HFFc6 (cell line): ENCODE measurements at regions not wholly inside any gene's neighbourhood (a gene's known extent, or its start where the extent isn't known, plus 50 kb on each side); places are given as distances from the start of the nearest gene placed in this dataset.

Experiments
- DNase-seq: peaks from one replicate; pipeline ENCODE4 v3.0.0-alpha.2; 2018
- H3K27ac Mint-ChIP-seq: 2 replicates; pipeline ENCODE4 v1.8.0; 2020; ENCODE audit warnings: mild to moderate bottlenecking, mixed read lengths
- H3K27me3 Mint-ChIP-seq: 2 replicates; pipeline ENCODE4 v1.8.0; 2021; ENCODE audit warnings: mild to moderate bottlenecking, moderate library complexity, mixed read lengths; ENCODE audit not compliant: insufficient read depth
- H3K36me3 Mint-ChIP-seq: 2 replicates; pipeline ENCODE4 v1.8.0; 2021; ENCODE audit warnings: low read depth, mixed read lengths
- H3K4me1 Mint-ChIP-seq: 2 replicates; pipeline ENCODE4 v1.8.0; 2020; ENCODE audit warnings: low read depth, mixed read lengths
- H3K4me3 Mint-ChIP-seq: 2 replicates; pipeline ENCODE4 v1.8.0; 2020; ENCODE audit warnings: mild to moderate bottlenecking, moderate library complexity, mixed read lengths
- H3K9me3 Mint-ChIP-seq: 2 replicates; pipeline ENCODE4 v1.8.0; 2020; ENCODE audit warnings: mild to moderate bottlenecking, mixed read lengths
- TF ChIP-seq, protein P1 (sequence below): fragments of 200-600 bp; sonication (generic); IDR thresholded peaks from 2 replicates; pipeline ENCODE4 v1.5.0; 2021; ENCODE audit warnings: antibody characterized with exemption, mild to moderate bottlenecking

DNA sequence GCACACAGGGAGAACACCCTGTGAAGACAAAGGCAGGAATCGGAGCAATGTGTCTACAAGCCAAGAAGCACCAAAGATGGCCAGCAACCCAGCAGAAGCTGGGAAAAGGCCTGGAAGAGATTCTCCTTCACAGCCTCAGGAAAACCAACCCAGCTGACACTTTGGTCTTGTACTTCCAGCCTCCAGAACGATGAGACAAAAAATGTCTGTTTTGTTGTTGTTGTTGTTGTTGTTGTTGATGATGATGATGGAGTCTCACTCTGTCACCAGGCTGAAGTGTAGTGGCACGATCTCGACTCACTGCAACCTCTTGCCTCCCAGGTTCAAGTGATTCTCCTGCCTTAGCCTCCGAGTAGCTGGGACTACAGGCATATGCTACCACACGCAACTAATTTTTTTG lies 157.3 kb downstream of the ETS2 start:
- TF ChIP-seq, protein P1, sequence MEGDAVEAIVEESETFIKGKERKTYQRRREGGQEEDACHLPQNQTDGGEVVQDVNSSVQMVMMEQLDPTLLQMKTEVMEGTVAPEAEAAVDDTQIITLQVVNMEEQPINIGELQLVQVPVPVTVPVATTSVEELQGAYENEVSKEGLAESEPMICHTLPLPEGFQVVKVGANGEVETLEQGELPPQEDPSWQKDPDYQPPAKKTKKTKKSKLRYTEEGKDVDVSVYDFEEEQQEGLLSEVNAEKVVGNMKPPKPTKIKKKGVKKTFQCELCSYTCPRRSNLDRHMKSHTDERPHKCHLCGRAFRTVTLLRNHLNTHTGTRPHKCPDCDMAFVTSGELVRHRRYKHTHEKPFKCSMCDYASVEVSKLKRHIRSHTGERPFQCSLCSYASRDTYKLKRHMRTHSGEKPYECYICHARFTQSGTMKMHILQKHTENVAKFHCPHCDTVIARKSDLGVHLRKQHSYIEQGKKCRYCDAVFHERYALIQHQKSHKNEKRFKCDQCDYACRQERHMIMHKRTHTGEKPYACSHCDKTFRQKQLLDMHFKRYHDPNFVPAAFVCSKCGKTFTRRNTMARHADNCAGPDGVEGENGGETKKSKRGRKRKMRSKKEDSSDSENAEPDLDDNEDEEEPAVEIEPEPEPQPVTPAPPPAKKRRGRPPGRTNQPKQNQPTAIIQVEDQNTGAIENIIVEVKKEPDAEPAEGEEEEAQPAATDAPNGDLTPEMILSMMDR = no peak
- Mint-ChIP-seq H3K4me1 (peaks cover 54% of the 10 kb centered on the region), H3K9me3 (peaks cover 14% of the 10 kb centered on the region), H3K4me3 (no peak overlapping the region), H3K27ac (no peak overlapping the region), H3K27me3 (peaks cover 8% of the 10 kb centered on the region), H3K36me3 (peaks cover 6% of the 10 kb centered on the region)
- DNase-seq = no peak

DNA sequence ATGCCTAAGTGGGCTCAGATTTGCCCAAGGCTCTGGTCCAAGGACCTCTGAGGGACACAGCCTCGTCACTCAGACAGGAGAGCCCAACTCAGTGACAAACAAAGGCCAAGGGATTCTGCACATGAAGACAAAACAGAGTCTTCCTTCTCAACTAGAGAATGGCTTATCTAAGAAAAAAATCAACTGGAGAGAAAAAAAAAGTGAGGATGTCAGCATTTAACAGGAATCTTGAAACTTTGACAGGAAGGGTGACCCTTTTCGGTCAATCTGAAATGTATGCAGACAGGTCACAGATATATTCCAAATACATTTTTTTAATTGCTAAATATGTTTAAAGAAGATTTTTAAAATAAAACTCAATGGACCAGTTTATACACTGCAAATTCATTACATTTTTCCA lies 154.5 kb downstream of the ETS2 start:
- H3K27me3 Mint-ChIP-seq = peaks cover 4% of the 10 kb centered on the region
- H3K9me3 Mint-ChIP-seq = peaks cover 14% of the 10 kb centered on the region
- TF ChIP-seq, protein P1 = no peak
- peaks cover 66% of the 10 kb centered on the region for H3K4me1 Mint-ChIP-seq
- H3K27ac Mint-ChIP-seq = peak overlapping the region; percentile 90; the same call in 1 of the 2 replicates
- no peak overlapping the region for H3K4me3 Mint-ChIP-seq
- H3K36me3 Mint-ChIP-seq = peaks cover 6% of the 10 kb centered on the region
- DNase-seq = no peak

DNA sequence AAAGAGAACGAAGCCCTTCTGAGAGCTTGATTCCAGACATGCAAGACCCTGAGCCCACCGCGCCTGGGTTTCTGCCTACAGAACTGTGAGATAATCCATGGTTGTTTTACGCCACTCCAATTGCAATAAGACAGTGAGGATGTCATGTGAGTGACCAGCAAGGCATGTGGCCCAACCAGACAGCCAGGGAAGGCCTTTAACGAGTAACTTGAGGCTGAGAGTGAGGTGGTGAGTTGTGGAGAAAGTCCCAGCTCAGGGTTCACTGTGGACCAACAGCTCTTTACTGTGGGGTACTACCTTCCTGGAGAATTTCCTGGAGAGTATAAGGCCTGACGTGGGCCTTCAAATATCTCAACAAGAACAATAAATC lies 153.9 kb downstream of the ETS2 start:
- Mint-ChIP-seq H3K36me3 (peaks cover 6% of the 10 kb centered on the region), H3K4me1 (peaks cover 66% of the 10 kb centered on the region), H3K27me3 (peaks cover 4% of the 10 kb centered on the region), H3K27ac (peak overlapping the region; percentile 90), H3K9me3 (peaks cover 14% of the 10 kb centered on the region), H3K4me3 (peak overlapping the region; percentile 27; the same call in 1 of the 2 replicates)
- TF ChIP-seq, protein P1 = no peak
- DNase-seq = no peak

DNA sequence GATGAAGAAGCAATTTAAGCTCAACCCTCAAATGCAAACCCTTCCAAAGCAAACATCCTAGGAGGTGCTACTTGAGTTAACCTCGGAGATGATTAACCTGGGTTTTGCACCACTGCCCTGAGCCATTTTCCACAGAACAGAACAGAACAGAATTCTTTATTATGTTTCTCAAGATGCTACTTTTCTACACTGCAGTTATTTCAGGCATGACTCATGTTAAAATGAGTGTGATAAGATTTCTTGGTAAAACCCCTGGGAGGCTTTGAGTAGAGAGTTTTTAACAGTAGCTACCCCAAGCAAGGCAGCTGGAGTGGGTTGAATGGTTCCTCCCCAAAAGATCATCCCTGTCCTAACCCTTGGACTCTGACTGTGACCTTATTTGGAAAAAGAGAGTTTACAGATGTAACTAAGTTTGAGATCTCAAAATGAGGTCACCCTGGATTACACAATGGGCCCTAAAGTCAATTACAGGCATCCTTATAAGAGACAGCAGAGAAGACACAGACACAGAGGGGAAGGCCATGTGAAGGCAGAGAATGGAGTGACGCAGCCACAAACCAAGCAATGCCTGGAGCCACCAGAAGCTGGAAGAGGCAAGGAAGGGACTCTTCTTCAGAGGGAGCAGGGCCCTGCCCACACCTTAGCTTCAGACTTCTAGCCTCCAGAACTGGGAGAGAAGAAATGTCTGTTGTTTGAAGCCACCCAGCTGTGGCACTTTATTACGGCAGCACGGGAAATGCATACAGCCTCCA lies 153.4 kb downstream of the ETS2 start:
- peaks cover 14% of the 10 kb centered on the region for H3K9me3 Mint-ChIP-seq
- peak overlapping the region; percentile 90 for H3K27ac Mint-ChIP-seq
- H3K27me3 Mint-ChIP-seq = peaks cover 4% of the 10 kb centered on the region
- H3K36me3 Mint-ChIP-seq = peaks cover 6% of the 10 kb centered on the region
- peak; percentile 64 for DNase-seq
- TF ChIP-seq, protein P1 = no peak
- H3K4me3 Mint-ChIP-seq = peak overlapping the region; percentile 27; the same call in 1 of the 2 replicates
- H3K4me1 Mint-ChIP-seq = peaks cover 62% of the 10 kb centered on the region

DNA sequence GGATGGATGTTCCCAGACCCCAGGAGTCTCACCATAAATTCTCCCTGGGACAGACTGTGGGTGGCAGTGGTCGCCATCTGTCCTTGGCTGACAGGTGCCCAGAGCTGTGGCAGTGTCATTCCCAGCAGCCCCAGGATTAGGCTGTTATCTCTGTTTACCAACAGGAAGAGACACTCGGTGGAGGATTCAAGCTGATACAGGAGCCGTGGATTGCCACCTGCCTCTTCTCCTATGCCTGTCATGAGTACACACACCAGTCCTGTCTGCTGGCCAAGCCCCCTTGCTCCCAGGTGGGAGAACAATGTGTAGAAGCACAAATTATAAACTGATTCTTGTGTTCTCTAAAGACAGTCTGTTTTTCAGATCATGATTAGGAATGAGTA lies 152.6 kb downstream of the ETS2 start:
- H3K4me1 Mint-ChIP-seq = peaks cover 62% of the 10 kb centered on the region
- DNase-seq = no peak
- peaks cover 6% of the 10 kb centered on the region for H3K36me3 Mint-ChIP-seq
- peak overlapping the region; percentile 90 for H3K27ac Mint-ChIP-seq
- H3K9me3 Mint-ChIP-seq = peaks cover 14% of the 10 kb centered on the region
- peaks cover 4% of the 10 kb centered on the region for H3K27me3 Mint-ChIP-seq
- H3K4me3 Mint-ChIP-seq = no peak overlapping the region
- TF ChIP-seq, protein P1 = no peak
